MG63 (cell line): ENCODE measurements at regions not wholly inside any gene's neighbourhood (a gene's known extent, or its start where the extent isn't known, plus 50 kb on each side); places are given as distances from the start of the nearest gene placed in this dataset.

Experiments used
- DNase-seq: peaks from one replicate; pipeline ENCODE4 v3.0.0-alpha.2; 2020
- H3K27me3 ChIP-seq: fragments of 250-450 bp; sonication (Bioruptor Pico); 2 replicates; pipeline ENCODE4 v1.5.1; 2020; ENCODE audit warnings: mild to moderate bottlenecking, moderate library complexity
- H3K36me3 ChIP-seq: fragments of 250-450 bp; sonication (Bioruptor Pico); 2 replicates; pipeline ENCODE4 v1.5.1; 2020; ENCODE audit warnings: mild to moderate bottlenecking, moderate library complexity
- H3K4me3 ChIP-seq: fragments of 250-450 bp; sonication (Bioruptor Pico); 2 replicates; pipeline ENCODE4 v1.5.1; 2020; ENCODE audit warnings: mild to moderate bottlenecking, moderate library complexity
- H3K9me3 ChIP-seq: fragments of 250-450 bp; sonication (Bioruptor Pico); 2 replicates; pipeline ENCODE4 v1.5.1; 2020; ENCODE audit warnings: mild to moderate bottlenecking, moderate library complexity

DNA sequence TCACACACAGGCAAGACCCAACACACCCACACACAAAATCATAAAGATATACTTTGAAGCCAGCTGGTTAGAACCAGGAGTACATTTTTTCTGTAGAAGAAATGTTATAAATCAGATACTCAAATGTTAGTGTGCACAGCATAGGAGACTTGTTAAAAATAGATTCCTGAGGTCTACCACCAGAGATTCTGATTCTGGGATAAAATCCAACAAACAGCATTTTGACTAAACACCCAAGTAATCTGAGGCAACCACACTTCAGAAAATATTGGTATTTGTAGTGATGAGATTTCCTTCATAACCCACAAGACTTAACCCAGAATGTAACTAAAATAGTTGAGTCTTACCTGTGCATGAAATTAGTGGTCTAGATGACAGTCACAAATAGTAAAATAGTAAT, 301.8 kb downstream of the HNRNPD start:
- DNase-seq = no peak

DNA sequence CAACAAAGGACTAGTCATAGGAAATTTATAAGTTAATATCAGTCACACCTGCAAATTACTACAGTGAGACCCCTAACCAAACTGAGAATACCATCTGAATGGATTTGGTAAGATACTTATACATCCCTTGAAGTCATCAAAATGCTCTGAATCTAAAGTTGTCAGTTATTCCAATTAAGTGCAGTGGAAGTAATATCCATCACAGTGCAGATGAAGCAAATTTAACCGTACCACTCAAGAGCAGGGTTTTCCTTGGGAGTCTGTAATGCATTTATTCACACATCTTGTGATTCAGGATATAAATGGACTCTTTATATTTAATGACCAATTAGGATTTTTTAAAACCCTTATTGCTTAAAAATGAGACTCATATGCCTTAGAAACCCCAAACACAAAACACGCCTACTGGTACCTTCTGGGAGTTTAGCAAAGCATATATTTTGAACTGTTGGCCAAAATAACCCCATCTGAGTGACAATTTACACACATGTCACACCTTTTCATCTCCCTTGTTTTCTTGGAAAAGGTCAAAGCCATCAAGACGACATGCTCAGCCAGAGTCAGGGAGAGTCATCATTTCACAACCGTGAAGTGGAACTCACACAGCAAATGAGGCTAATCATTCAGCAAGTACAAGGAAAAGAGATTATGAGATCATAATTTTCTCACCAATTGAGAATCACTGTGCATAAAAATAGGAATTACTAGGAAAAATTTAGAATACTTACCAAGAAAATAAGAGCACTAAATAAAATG, 303.7 kb downstream of the HNRNPD start:
- no peak overlapping the region for H3K4me3 ChIP-seq
- H3K9me3 ChIP-seq = no peaks in the 10 kb centered on the region
- DNase-seq = no peak
- no peaks in the 10 kb centered on the region for H3K27me3 ChIP-seq
- H3K36me3 ChIP-seq = no peaks in the 10 kb centered on the region

More for the DNA sequence above, 301.8 kb downstream of the HNRNPD start:
- Histone ChIP-seq H3K4me3 (no peak overlapping the region), H3K36me3 (no peaks in the 10 kb centered on the region), H3K9me3 (no peaks in the 10 kb centered on the region), H3K27me3 (no peaks in the 10 kb centered on the region)

DNA sequence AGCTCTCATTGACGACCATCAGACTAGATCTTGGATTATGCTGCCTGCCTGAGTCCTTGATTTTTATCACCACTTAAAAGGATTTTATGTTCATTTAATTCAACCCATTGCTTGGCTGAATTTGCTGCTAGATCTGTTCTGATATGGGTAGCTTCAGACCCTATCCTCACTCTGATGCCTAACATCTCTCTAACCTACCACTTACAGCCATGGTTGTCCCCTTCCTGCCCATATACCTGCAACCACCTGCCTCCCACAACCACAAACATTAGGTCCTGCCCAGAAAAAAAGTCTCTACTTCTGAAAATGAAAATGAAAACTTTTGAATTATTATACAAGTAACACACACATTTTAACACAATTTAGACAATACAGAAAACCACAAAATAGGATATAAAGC, 310.8 kb downstream of the HNRNPD start:
- Histone ChIP-seq H3K36me3 (no peaks in the 10 kb centered on the region), H3K27me3 (no peaks in the 10 kb centered on the region), H3K4me3 (no peak overlapping the region), H3K9me3 (no peaks in the 10 kb centered on the region)
- no peak for DNase-seq

DNA sequence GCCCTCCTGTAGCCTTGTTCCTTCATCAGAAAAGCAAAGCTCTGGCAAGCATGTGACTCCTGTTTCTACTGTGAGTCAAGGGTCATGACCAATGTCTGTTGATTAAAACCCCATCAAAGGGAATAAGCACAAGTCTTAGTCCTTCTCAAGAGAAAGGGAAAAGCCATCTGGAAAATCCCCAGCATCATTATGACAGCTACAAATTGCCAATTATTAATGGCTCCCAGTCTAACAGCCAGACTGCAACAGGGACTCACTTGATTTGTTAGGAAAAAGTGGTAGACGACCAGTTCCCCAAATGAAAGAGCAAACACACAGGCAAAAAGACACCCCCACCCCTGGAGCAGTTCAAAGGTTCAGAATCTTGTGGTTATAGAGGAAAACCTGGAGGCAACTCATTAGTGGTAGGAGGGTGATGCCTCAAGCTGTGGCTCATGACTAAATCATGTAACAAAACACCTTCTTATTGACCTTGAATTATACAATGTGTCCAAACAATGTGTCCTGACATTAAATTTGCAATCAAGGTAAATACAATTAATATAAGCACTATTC, 315.7 kb downstream of the HNRNPD start:
- H3K4me3 ChIP-seq = no peak overlapping the region
- H3K36me3 ChIP-seq = no peaks in the 10 kb centered on the region
- DNase-seq = no peak
- no peaks in the 10 kb centered on the region for H3K9me3 ChIP-seq
- no peaks in the 10 kb centered on the region for H3K27me3 ChIP-seq

GRCh38 chr4:82055156-82055555, 318.6 kb downstream of the HNRNPD start:
- no peaks in the 10 kb centered on the region for H3K36me3 ChIP-seq
- DNase-seq = no peak
- H3K4me3 ChIP-seq = no peak overlapping the region
- H3K27me3 ChIP-seq = no peaks in the 10 kb centered on the region
- no peaks in the 10 kb centered on the region for H3K9me3 ChIP-seq

GRCh38 chr4:82053396-82053795, 320.4 kb downstream of the HNRNPD start:
- no peak overlapping the region for H3K4me3 ChIP-seq
- H3K36me3 ChIP-seq = no peaks in the 10 kb centered on the region
- DNase-seq = no peak
- H3K27me3 ChIP-seq = no peaks in the 10 kb centered on the region
- no peaks in the 10 kb centered on the region for H3K9me3 ChIP-seq

GRCh38 chr4:82050796-82051195, 323.0 kb downstream of the HNRNPD start:
- Histone ChIP-seq H3K36me3 (no peaks in the 10 kb centered on the region), H3K4me3 (no peak overlapping the region), H3K9me3 (no peaks in the 10 kb centered on the region), H3K27me3 (no peaks in the 10 kb centered on the region)
- peak; percentile 14 for DNase-seq

- Histone ChIP-seq H3K27me3 (no peaks in the 10 kb centered on the region), H3K36me3 (no peaks in the 10 kb centered on the region), H3K9me3 (no peaks in the 10 kb centered on the region), H3K4me3 (no peak overlapping the region)
- no peak for DNase-seq
Measured at GRCh38 chr4:82049294-82049693, 324.5 kb downstream of the HNRNPD start.

GRCh38 chr4:82047731-82048130, 326.1 kb downstream of the HNRNPD start:
- H3K4me3 ChIP-seq = no peak overlapping the region
- H3K27me3 ChIP-seq = peaks cover 4% of the 10 kb centered on the region
- H3K36me3 ChIP-seq = no peaks in the 10 kb centered on the region
- no peaks in the 10 kb centered on the region for H3K9me3 ChIP-seq
- DNase-seq = no peak

GRCh38 chr4:82046796-82047195, 327.0 kb downstream of the HNRNPD start:
- H3K27me3 ChIP-seq = peaks cover 4% of the 10 kb centered on the region
- DNase-seq = no peak
- H3K9me3 ChIP-seq = no peaks in the 10 kb centered on the region
- no peaks in the 10 kb centered on the region for H3K36me3 ChIP-seq
- H3K4me3 ChIP-seq = no peak overlapping the region

DNA sequence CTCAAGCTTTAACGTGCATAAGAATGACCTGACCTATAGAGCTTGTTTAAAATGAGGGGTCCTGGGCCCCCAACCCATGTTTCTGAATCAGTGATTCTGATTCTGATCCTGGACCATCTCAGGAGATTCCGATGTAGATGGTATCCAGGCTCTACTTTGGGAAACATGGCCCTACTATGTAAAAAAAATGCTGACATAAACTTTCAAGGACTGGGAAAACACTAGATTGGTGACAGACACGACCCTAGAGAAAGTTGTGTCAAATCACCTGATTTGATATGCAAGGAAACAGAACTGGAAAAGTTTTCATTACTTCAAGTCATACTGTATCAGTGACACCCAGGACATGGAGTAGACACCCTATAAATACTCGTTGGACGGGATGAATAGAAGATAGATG, 328.5 kb downstream of the HNRNPD start:
- Histone ChIP-seq H3K27me3 (peaks cover 4% of the 10 kb centered on the region), H3K36me3 (no peaks in the 10 kb centered on the region), H3K9me3 (no peaks in the 10 kb centered on the region), H3K4me3 (no peak overlapping the region)
- DNase-seq = no peak

DNA sequence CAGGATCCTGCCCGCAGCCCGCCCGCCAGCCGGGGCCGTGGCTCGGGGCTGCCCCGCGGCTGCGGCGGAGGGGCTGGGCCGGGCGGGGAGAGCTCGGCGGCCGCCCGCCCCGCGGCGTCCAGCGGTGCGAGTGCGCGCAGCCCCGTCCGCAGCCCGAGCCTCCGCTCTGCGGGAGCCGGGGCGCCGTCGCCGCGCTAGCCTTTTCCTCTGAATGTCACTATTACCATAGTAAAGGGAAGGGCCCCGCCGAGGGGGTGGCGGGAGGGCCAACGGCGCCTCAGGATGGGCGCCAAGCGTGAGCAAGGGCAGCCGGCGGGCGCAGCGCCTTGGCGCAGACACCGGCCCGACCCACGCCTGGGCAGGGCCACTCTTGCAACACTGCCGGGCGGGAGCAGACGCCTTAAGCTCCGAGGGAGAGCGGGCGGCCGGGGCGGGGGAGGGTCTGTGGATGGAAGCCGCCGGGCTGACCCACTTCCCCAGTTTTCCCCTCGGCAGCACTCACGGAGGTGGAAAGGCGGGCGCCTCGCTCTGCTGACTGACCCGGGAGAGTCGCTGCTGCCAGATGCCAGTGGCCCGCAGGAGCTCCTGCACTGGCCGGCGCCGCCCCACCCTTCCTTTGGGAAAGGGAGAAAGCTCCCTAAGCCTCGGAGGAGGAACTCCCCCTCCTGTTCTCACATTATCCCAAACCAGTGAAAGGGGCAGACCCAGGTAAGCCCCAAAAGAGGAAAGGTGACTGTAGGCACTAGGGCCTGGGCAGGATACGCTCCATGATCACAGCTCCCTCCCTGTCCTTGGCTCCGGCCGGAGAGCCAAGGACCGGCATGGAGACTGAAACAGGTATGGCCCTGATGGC, 329.4 kb downstream of the HNRNPD start:
- Histone ChIP-seq H3K36me3 (no peaks in the 10 kb centered on the region), H3K9me3 (no peaks in the 10 kb centered on the region), H3K4me3 (peak overlapping the region; percentile 41), H3K27me3 (peaks cover 4% of the 10 kb centered on the region)
- DNase-seq = peak; percentile 57

GRCh38 chr4:82043809-82044137, 330.0 kb downstream of the HNRNPD start:
- peaks cover 4% of the 10 kb centered on the region for H3K27me3 ChIP-seq
- H3K4me3 ChIP-seq = no peak overlapping the region
- no peaks in the 10 kb centered on the region for H3K36me3 ChIP-seq
- H3K9me3 ChIP-seq = no peaks in the 10 kb centered on the region
- no peak for DNase-seq

GRCh38 chr4:82043081-82043808, 330.5 kb downstream of the HNRNPD start:
- no peak for DNase-seq
- H3K9me3 ChIP-seq = no peaks in the 10 kb centered on the region
- H3K27me3 ChIP-seq = peaks cover 4% of the 10 kb centered on the region
- H3K36me3 ChIP-seq = no peaks in the 10 kb centered on the region
- H3K4me3 ChIP-seq = no peak overlapping the region

DNA sequence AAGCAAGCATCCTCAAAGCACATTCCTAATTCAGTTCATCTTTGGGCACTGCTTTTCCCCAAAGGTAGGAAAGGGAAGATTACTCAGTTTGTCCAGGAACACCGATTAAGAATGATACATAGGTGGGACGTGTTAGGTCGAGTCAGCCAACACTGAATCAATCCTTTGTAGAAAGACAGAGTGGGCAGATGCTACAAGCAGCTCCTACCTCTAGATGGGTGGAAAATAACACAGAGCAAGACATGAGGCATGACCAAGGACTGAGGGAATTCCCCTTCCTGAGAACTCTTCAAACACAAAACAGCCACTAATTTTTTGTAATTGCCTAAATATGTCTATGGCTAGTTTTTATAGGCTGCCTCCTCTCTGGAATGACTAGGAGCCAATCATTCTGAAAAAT, 331.7 kb downstream of the HNRNPD start:
- no peak for DNase-seq
- Histone ChIP-seq H3K4me3 (no peak overlapping the region), H3K27me3 (peaks cover 4% of the 10 kb centered on the region), H3K36me3 (no peaks in the 10 kb centered on the region), H3K9me3 (no peaks in the 10 kb centered on the region)

- H3K4me3 ChIP-seq = no peak overlapping the region
- no peaks in the 10 kb centered on the region for H3K9me3 ChIP-seq
- no peak for DNase-seq
- H3K27me3 ChIP-seq = peaks cover 4% of the 10 kb centered on the region
- no peaks in the 10 kb centered on the region for H3K36me3 ChIP-seq
Measured at GRCh38 chr4:82038936-82039335, 334.9 kb downstream of the HNRNPD start.

DNA sequence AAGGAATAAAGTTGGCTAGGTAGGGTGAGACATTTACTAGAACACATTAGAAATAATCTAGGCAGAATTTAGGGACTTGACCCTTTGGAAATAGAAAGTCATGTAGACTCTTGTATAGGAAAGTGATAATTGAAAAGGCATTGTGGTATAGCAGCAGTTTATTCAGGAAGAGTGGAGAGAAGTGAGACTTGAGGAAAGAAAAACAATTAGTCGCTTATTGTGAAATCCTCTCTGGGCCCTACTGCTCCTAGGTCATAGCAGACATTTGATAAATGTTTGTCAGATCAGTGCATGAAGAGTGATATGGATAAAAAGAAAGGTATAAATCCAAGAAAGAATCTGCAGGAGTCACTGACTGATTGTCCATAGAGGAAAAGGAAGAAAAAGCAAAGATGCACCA, 337.6 kb downstream of the HNRNPD start:
- Histone ChIP-seq H3K36me3 (no peaks in the 10 kb centered on the region), H3K4me3 (no peak overlapping the region), H3K9me3 (no peaks in the 10 kb centered on the region), H3K27me3 (no peaks in the 10 kb centered on the region)
- DNase-seq = no peak
